NCI-H2171 treated with DMSO at 0.1 percent for 48 hours (cell line): ENCODE measurements at regions not wholly inside any gene's neighbourhood (a gene's known extent, or its start where the extent isn't known, plus 50 kb on each side); places are given as distances from the start of the nearest gene placed in this dataset.

Experiments
- DNase-seq: peaks from one replicate; lab custom pipeline; 2025; lab: John Stamatoyannopoulos, UW

- no peak for DNase-seq
These were observed 249.6 kb downstream of the BAMBI start for GRCh38 chr10:28926932-28927331.

- DNase-seq: no peak
These were observed 251.2 kb downstream of the BAMBI start for GRCh38 chr10:28928484-28928883.

GRCh38 chr10:28929942-28930341 is 252.6 kb downstream of the BAMBI start:
- no peak for DNase-seq

- no peak for DNase-seq
These were observed 253.5 kb downstream of the BAMBI start for GRCh38 chr10:28930514-28931495.

- DNase-seq: no peak
These were observed 257.7 kb downstream of the BAMBI start for GRCh38 chr10:28935061-28935460.

- no peak for DNase-seq
These were observed 260.6 kb downstream of the BAMBI start for GRCh38 chr10:28937959-28938358.

- no peak for DNase-seq
These were observed 261.4 kb downstream of the BAMBI start for GRCh38 chr10:28938745-28939144.

- DNase-seq: no peak
These were observed 262.2 kb downstream of the BAMBI start for GRCh38 chr10:28939281-28940157.

- no peak for DNase-seq
These were observed 263.0 kb downstream of the BAMBI start for GRCh38 chr10:28940158-28940888.

- DNase-seq: no peak
These were observed 264.7 kb downstream of the BAMBI start for GRCh38 chr10:28942012-28942411.

- DNase-seq: no peak
These were observed 268.6 kb downstream of the BAMBI start for GRCh38 chr10:28945959-28946358.

GRCh38 chr10:28946479-28946878 is 269.2 kb downstream of the BAMBI start:
- no peak for DNase-seq

GRCh38 chr10:28947171-28947570 is 269.9 kb downstream of the BAMBI start:
- no peak for DNase-seq

- DNase-seq: no peak
These were observed 270.7 kb downstream of the BAMBI start for GRCh38 chr10:28948046-28948445.

GRCh38 chr10:28949005-28950004 is 272.0 kb downstream of the BAMBI start:
- DNase-seq: no peak

GRCh38 chr10:28951484-28951883 is 274.2 kb downstream of the BAMBI start:
- DNase-seq: no peak

GRCh38 chr10:28952523-28952922 is 275.2 kb downstream of the BAMBI start:
- no peak for DNase-seq

- no peak for DNase-seq
These were observed 276.9 kb downstream of the BAMBI start for GRCh38 chr10:28954211-28954610.

- no peak for DNase-seq
These were observed 281.1 kb downstream of the BAMBI start for GRCh38 chr10:28958468-28958867.

- DNase-seq: no peak
These were observed 282.7 kb downstream of the BAMBI start for GRCh38 chr10:28959850-28960501.
